ENCODE measurements at regions not wholly inside any gene's neighbourhood (a gene's known extent, or its start where the extent isn't known, plus 50 kb on each side); places are given as distances from the start of the nearest gene placed in this dataset.

DNA sequence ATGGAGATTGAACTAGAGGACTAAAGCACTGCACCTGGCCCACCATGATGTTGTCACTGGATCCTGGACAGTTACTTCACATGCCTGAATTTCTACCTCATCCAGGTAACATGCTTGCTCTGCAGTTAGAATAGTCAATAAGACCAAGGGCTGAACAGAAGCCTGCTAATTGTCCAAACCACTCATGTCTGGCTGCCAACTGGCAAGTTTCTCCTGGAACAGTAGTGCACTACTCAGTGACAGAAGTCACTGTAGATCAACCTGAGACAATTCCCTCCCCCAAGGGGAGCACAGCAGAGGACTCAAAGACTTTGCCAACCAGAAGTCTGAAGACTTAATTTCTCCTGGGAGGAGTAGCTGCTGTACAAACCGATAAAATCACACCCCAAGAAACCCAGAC lies 454.6 kb upstream of the MARCKS start:
- no peak for TF ChIP-seq POLR2A (IDR thresholded peaks at IDR 0.05; ENCODE audit: borderline replicate concordance, extremely low read depth, insufficient read depth, insufficient read length)
- TF ChIP-seq, protein P1, sequence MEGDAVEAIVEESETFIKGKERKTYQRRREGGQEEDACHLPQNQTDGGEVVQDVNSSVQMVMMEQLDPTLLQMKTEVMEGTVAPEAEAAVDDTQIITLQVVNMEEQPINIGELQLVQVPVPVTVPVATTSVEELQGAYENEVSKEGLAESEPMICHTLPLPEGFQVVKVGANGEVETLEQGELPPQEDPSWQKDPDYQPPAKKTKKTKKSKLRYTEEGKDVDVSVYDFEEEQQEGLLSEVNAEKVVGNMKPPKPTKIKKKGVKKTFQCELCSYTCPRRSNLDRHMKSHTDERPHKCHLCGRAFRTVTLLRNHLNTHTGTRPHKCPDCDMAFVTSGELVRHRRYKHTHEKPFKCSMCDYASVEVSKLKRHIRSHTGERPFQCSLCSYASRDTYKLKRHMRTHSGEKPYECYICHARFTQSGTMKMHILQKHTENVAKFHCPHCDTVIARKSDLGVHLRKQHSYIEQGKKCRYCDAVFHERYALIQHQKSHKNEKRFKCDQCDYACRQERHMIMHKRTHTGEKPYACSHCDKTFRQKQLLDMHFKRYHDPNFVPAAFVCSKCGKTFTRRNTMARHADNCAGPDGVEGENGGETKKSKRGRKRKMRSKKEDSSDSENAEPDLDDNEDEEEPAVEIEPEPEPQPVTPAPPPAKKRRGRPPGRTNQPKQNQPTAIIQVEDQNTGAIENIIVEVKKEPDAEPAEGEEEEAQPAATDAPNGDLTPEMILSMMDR (IDR thresholded peaks at IDR 0.05 in 2 of 3, conservative IDR thresholded peaks at IDR 0.05 in 1 of 3; ENCODE audit: borderline replicate concordance in 1 of 3, insufficient read depth in 1 of 3, low read depth in 2 of 3, low read length in 2 of 3) = no peak
- TF ChIP-seq, protein P2, sequence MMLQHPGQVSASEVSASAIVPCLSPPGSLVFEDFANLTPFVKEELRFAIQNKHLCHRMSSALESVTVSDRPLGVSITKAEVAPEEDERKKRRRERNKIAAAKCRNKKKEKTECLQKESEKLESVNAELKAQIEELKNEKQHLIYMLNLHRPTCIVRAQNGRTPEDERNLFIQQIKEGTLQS (IDR thresholded peaks at IDR 0.05) = no peak
- no peak for TF ChIP-seq JUND (IDR thresholded peaks at IDR 0.05)
- TF ChIP-seq, protein P3, sequence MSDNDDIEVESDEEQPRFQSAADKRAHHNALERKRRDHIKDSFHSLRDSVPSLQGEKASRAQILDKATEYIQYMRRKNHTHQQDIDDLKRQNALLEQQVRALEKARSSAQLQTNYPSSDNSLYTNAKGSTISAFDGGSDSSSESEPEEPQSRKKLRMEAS (IDR thresholded peaks at IDR 0.05) = no peak
- no peak for TF ChIP-seq ZFX (IDR thresholded peaks at IDR 0.05)
